GM12874 (cell line): ENCODE measurements at regions not wholly inside any gene's neighbourhood (a gene's known extent, or its start where the extent isn't known, plus 50 kb on each side); places are given as distances from the start of the nearest gene placed in this dataset.
A peak's percentile ranks its signal among the peaks of the same experiment; 100 is the strongest.

Source experiments
- CTCF ChIP-seq: IDR thresholded peaks from 2 replicates; pipeline ENCODE4 v1.5.1; 2011; ENCODE audit warnings: low read depth, mild to moderate bottlenecking, control low read depth, low read length, moderate library complexity; ENCODE audit not compliant: insufficient read depth

- no peak for TF ChIP-seq CTCF
Observed at GRCh38 chr9:93372391-93372790, 79.1 kb upstream of the FAM120A start.

- no peak for TF ChIP-seq CTCF
Observed at GRCh38 chr9:93376411-93376810, 75.1 kb upstream of the FAM120A start.

GRCh38 chr9:93378276-93378675 is 73.2 kb upstream of the FAM120A start:
- no peak for TF ChIP-seq CTCF

GRCh38 chr9:93379051-93379450 is 72.4 kb upstream of the FAM120A start:
- peak; percentile 25; the same call in 1 of the 2 replicates for TF ChIP-seq CTCF

- TF ChIP-seq CTCF, result no peak
Observed at GRCh38 chr9:93380410-93381060, 71.0 kb upstream of the FAM120A start.

- TF ChIP-seq CTCF, result no peak
Observed at GRCh38 chr9:93387791-93388190, 63.7 kb upstream of the FAM120A start.

GRCh38 chr9:93390953-93391515 is 60.5 kb upstream of the FAM120A start:
- no peak for TF ChIP-seq CTCF
